ENCODE measurements at regions not wholly inside any gene's neighbourhood (a gene's known extent, or its start where the extent isn't known, plus 50 kb on each side); places are given as distances from the start of the nearest gene placed in this dataset.

DNA sequence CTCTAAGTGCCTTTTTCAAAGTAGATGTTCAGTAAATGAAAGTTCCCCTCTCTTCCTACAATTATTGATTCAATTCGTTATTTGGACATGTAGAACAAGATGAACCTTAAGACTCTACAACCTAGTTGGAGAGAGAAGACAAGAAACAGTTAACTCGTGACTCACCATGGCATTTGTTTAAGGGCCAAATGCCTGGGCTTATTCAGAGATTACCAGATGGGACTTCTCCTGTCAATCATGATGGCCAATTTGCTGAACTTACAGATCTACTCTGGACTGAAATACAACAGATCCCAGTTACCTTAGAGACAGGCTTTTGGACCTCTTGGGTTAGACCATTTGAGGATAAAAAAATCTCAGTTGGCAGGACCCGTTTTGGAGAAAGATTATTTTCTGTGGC is 93.5 kb downstream of the C1orf94 start:
- no peak for DNase-seq

DNA sequence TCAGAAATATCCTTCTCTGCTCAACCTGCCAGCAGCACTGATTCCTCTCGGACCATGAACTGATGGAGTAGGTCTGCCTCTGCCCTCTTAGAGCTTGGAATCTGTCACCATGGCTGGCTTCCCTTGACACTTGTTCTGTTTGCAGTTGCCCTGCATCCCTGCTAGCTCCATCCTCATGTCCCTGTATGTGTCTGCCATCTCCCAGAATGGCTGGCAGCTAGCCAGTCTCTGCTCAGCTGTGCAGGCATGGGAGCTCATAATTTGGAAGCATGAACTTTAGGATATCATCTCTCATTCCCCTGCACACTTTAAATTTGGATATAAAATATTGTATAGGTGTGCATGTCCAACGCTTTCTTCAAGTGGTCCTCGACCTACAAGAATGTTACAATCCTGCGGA is 95.4 kb downstream of the C1orf94 start:
- DNase-seq: no peak

DNA sequence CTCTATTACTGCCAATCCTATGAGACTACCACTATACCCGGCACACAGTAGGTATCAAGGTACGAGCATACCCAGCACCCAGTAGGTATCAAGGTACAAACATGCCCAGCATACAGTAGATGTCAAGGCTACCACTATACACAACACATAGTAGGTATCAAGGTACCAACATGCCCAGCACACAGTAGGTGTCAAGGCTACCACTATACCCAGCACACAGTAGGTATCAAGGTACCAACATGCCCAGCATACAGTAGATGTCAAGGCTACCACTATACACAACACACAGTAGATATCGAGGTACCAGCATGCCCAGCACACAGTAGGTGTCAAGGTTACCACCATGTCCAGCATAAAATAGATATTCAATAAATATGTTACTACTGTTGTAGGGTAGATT is 98.4 kb downstream of the C1orf94 start:
- DNase-seq: no peak

DNA sequence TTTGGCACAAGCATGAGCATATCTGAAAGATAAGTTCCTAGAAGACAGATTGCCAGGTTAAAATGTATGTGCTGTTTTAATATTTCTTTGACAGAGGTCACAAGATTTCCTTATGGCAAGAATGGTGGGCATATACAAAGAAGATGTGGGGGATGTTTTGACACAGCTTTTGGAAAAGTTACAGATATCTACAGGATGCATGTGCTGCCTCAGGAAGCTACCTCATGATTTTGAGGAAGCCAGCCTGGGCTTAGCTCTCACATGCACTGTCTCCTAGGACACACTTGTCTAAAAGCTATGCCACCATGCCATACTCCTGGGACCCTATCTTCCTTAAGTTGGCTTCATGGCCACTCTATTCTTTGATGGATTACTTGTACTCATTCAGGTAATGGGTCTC is 99.9 kb downstream of the C1orf94 start:
- no peak for DNase-seq

DNA sequence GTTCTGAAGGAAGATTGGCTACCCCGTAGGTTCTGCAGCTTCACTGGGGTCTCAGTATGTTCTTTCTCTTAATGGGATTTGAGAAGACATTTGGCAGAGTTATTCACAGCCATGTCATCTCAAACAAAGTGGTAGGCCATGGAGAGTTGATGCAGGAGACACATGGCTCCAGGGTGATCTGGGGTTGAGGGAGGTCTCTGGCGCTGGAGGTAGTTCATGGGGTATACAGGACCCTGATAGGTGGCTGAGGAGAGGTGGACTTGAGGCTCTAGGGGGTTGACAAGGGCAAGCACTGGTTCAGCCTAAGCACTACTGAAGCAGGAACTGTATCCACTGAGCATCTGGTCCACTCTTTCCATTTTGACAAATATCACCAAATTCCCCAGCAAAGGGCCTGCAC is 100.4 kb downstream of the C1orf94 start:
- DNase-seq: no peak

DNA sequence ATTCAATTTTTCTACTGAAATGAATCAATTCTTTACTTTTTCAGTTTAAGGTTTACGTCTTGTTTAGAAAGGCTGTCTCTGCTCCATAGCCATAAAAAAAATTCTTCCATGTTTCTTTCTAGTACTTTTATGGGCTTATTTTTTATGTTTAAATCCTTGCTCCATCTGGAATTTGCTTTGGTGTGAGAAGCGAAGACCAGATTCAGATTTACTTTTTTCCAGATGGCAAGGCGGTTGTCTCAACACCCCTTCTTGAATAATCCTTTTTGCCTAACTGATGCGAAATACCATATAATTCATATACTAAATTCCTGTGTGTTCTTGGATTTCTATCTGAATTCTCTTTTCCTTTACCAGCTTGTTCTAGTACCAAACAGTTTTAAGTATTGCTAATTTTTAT is 101.5 kb downstream of the C1orf94 start:
- DNase-seq: no peak

DNA sequence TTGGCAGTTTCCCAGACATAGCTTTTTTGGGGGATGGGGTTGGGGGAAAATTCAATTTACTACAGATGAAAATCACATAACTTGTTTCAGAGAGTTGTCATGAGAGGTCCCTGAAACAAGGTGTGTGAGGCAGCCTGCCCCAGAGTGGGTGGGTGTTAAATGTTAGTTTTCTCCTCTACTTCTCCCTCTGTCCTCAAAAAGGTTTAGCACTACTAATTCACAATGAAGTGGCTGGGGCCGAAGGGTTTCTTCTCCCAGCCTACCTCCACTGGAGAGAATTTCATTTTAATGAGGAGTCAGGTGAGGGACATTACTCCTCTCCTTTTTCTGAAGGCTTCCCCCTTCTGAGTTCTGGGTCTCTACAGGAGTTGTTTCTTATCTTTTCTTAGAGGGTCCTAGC is 103.3 kb downstream of the C1orf94 start:
- no peak for DNase-seq

DNA sequence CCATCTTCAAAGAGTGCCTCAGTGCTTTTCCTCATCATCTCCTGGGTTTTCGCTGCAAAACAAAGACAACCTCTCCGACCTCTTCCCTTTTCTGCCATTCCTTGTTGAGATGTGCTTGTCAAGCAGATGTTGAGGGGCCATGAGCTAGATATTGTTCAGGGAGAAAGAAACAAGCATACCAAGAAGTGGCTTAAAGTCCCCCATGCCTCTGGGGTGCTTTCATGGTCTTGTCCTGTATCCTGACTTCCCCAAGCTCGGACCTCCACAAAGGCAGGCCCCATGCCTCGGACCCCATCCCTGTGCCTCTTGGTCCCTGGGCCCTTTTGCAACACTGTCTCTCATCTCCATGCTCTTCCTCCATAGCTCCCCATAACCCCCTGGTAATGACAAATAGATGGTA is 103.8 kb downstream of the C1orf94 start:
- DNase-seq: no peak

DNA sequence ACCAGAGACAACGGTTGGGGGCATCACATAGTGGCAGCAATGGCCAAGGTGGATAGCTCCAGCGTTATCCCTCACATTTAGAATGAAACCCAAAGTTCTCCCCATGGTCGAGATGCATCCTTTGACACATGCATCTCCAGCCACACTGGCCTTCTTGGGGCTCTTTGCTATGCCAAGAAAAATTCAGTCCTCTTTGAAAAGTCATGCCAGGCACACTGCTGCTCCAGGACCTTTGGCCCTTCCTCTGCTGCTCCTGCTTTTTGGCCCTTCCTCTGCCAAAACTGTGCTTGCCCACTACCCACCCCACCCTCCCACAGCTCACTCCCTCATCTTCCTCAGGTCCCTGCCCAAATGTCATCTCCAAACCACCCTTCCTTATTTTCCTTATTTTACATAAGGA is 106.4 kb downstream of the C1orf94 start:
- no peak for DNase-seq

DNA sequence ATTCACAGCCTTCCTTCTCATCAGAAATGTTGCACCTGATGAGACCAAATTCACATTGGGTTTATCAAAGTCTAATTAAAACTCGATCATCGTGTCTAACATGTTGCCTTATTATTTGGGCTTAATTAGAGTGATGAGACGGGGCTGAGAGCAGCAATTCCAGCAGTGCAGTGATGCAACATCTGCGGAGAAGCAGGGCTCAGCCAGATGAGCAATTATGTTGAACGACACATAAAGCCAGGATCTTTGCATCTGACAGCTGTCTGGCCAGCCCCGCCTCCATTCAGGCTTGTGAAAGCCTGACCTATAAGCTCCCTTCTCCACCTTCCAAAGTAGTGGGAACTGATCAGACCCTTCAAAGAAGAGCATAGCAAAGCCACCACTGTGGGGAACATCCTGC is 109.8 kb downstream of the C1orf94 start:
- DNase-seq: no peak

DNA sequence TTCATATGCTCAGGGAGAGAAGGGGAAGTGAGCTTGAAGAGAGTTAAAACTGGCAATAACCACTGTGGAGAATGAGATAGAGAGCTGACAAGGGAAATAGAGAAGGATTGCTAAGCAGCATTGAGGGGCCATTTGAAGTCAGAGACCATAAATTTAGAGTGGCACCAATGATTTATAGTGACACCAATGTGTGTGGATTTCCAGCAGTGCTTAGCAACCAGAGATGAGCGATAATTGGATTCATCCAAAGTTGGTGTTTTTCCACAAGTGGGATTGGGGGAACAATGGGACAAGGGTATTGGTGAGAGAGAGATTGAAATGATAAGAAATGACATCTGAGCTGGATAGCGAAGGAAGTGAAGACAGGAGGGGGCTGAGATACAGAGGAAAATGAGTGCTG is 114.1 kb downstream of the C1orf94 start:
- DNase-seq: no peak

DNA sequence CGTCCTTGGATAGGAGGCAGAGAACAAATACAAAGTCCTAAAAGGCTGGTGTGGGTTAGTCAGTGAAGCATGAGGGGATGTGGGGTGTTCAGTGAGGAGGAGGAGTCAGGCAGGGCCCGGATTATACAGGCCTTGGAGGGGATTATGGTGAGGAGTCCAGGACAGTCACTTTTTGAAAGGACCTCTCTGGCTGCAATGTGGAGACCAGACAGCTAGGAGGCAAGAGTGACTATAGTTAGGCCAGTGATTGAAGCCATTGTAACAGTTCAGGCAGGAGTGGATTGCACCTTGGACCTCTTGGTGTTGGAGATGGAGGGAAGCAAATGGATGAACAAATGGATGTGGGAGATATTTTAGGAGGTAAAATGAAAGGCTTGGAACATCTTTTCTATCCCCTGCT is 115.8 kb downstream of the C1orf94 start:
- DNase-seq: no peak

DNA sequence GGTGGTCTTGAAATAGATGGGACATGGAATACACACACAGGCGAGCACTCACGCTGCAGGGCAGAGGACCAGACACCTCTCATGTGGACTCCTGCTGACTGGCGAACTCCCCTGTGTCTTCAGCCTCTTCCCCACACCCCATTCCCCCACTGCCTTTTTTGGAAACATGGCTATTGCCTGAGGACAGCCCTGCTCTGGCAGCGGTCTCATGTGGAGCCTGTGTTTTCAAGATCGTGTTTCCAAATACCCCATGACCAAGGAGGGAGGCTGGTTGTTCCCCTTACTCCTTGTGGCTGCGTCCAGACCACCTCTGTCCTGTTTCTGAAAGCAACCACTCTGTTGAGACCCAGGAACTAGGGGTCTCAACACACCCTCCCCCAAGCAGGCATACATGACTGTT is 119.4 kb downstream of the C1orf94 start:
- DNase-seq: no peak

DNA sequence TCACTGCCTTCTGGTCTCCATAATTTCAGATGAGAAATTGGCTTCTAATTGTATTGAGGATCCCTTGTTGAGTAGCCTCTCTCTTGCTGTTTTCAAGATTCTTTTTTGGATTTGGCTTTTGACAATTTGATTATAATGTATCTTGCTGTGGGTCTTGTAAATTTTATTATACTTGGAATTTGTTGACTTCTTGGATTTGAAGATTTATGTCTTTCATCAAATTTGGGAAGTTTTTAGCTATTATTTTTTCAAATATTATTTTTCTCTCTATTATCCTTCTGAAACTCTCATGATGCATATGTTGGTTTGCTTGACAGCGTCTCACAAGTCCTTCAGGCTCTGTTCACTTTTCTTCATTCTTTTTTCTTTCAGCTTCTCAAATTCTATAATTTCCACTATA is 126.1 kb downstream of the C1orf94 start:
- DNase-seq: no peak

DNA sequence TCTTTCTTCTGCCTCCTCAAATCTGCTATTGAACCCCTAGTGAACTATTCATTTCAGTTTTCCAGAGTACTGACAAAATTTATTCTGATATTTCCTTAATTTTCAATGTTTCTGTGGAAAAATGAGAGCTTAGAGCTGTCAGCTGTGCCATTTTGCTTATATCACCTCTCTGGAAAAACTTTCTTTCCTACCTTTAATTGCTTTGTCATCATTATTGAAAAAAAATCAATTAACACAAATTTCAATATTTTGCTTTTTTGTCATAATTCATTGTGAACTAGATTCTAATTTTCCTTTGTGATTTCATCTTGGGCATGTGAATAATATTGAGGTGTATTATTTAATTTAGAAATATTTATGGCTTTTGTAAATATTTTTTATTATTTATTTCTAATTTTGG is 126.5 kb downstream of the C1orf94 start:
- no peak for DNase-seq

DNA sequence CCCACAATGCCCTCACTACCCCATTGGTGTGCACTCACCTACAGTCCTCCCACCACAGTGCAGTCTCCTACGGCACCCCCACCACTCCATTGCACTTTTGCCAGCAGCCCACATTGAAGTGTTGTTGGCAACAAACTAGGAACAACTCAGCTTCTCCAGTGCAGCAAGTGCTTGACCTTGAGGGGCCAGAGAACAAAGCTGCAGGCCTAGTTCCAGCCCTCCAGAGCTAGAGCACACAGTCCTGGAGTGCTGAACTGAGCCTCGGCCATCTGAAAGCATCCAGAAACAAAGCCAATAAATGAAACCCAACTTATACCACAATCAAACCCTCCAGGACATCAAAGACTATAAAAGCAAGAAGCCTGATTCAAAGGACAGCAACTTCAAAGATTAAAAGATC is 129.9 kb downstream of the C1orf94 start:
- no peak for DNase-seq

DNA sequence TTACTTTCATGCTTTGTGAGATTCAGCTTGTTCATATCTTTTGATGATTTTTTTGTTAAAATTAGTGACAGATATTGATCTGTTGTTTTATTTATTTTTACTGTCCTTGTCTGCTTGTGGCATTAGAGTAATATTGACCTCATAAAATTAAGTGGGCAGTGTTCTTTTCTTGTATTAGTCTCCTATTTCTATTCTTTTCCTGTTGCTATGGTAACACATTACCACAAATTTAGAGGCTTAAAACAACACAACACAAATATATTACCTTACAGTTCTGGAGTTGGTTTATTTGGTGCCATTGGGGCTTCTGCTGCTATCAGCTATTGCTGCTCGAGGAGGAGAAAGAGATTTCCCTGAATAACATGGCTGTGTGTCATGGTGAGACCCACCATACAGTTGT is 135.7 kb downstream of the C1orf94 start:
- no peak for DNase-seq

DNA sequence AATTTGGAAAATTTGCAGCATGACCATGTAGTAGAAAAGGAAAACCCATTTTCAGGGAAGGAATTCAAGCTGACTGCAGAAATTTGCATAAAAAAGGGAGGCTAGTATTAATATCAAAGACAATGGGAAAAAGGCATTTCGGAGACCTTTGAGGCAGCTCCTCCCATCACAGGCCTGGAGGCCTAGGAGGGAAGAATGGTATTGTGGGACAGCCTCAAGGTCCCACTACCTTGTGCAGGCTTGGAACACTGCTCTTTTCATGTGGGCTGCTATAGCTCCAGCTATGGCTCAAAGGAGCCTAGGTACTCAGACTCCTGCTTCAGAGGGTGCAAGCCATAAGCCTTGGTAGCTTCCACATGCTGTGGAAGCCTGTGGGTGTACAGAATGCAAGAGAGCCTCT is 139.3 kb downstream of the C1orf94 start:
- no peak for DNase-seq

DNA sequence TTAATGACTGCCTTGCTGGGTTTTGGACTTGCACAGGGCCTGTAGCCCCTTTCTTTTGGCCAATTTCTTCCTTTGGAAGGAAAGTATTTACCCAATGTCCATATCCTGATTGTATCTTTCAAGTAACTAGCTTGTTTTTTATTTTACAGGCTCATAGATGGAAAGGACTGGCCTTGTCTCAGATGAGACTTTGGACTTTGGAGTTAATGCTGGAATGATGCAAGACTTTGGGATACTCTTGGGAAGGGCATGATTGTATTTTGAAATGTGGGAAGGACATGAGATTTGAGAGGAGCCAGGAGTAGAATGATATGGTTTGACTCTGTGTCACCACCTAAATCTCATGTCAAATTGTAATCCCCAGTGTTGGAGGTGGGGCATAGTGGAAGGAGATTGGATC is 140.1 kb downstream of the C1orf94 start:
- no peak for DNase-seq

DNA sequence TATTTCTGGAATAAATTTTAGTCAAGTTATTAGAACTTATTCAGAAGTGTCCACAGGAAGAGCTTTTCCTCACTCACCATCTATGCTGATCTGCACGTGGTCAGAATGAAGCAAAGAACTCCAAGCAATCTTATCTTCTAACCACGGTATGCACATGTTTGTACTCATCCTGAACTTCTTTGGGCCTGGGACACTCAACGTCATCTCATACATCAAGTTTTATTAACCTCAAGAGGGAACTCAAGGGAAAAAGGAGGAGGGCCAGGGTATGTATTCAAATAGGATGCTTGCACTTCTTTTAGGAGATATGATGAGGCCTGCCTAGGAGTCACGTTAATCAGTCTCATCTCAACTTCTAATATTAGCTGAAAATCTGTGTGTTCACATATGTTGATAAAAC is 142.5 kb downstream of the C1orf94 start:
- no peak for DNase-seq

DNA sequence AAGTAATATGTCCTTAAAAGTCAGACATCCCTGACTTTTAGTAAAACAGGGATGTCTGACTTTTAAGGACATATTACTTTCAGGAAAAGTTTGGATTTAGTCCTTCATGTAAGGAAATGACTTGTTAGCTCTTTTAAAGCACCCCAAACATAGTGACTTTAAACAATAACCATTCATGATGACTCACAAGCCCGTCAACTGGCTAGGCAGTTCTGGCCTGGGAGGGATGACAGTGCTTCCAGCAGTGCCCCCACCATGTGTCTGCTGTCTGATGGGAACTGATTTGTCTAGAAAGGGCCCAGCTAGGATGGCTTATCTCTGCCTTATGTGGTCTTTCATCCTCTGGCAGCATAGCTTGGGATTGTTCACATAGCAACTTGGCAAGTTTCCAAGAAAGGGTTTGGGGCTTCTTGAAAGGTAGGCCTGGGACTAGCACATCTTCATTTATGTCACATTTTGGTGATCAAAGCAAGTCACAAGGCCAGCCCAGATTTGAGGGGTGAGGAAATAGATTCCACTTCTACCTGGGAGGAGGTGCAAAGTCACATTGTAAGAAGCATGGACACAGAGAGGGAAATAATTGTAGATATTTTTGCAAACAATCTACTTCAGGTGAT is 143.5 kb downstream of the C1orf94 start:
- no peak for DNase-seq

DNA sequence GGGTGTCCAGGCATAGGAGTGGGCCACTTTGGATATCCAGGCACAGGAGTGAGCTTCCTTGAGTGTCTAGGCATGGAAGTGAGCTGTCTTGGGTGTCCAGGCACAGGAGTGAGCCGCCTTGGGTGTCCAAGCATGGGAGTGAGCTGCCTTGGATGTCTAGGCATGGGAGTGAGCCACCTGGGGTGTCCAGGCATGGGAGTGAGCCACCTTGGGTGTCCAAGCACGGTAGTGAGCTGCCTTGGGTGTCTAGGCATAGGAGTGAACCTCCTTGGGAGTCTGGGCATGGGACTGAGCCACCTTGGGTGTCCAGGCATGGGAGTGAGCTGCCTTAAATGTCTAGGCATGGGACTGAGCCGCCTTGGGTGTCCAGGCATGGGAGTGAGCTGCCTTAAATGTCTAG is 146.3 kb downstream of the C1orf94 start:
- no peak for DNase-seq

DNA sequence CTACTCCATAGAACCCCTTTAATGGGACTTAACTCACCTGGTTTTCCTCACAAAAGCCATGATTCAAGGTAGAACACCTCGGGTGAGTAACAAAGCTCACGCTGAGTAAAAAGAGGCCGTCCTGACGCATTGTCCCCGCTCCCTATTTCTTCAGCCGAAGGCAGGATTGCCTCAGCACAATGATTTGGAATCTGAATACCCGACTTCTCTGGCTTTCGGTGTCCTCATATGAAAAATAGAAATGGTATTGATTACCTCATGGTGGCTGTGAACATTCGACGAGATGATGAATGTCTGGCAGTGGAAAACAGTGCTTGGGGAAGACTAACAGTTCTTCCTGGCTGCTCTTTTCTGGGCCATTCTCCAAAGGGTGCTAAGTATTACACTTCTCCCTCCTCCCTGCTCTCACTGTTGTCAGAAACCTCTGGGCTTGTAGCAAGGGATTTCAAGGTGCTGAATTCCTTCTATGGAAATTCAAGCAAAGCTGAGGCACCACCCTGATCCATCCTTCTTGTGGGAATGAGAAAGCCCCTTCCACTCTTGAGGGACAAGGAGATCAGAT is 148.3 kb downstream of the C1orf94 start:
- DNase-seq: no peak

DNA sequence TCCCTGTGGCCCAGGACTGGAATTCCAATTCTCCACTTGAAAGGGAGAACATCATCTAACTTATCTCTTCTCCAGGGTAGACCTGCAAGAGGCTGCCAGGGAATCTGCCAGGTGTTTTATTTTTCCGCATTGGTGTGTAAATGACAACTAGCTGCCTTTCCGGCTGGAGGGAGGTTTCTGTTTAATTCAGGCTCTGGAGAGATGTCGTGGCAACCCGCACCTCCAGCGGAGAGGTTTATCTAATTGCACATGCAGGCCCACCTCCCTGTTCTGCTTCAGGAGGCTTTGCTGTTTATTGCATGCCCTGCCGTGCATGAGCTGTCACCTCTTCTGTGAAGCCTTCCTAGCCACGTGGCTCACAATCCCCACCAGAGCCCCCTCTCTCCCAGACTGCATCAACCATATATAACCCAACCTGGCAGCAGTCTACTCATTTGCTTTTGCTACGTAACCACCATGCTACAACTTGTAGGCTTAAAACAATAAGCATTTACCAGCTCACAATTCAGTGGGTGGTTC is 151.6 kb downstream of the C1orf94 start:
- no peak for DNase-seq

DNA sequence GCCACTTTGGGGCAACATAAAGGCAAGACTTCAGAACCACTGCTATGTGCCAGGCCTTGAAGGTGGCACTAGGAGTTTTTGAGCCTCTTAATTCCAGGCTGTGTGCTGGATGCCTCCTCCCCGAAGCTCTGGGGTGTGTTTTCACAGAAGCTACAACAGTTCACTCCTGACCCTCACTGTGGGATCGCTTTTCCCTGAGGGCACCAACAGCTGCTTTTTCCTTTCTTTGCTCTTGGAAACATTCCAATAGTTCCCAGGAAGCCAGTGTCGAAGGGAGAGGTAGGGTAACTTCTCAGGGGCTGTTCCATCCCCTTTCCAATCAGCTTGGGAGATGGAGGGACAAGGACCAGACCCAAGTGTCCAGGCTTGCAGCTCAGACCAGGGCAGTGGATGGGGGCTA is 153.4 kb downstream of the C1orf94 start:
- no peak for DNase-seq

Measured in EL (cell line).